GM19438 (cell line): ENCODE measurements at regions not wholly inside any gene's neighbourhood (a gene's known extent, or its start where the extent isn't known, plus 50 kb on each side); places are given as distances from the start of the nearest gene placed in this dataset.
A peak's percentile ranks its signal among the peaks of the same experiment; 100 is the strongest.
"Not testable (repeated sequence)": the region's sequence is repeated elsewhere in the genome, so short reads cannot be mapped to it uniquely, and the experiment has no call there.

Experiments used
- ATAC-seq: cut with Tn5 transposase; IDR thresholded peaks from one replicate; pipeline ENCODE4 v1.9.1; 2021; ENCODE audit warnings: low read depth; ENCODE audit not compliant: unreplicated experiment

DNA sequence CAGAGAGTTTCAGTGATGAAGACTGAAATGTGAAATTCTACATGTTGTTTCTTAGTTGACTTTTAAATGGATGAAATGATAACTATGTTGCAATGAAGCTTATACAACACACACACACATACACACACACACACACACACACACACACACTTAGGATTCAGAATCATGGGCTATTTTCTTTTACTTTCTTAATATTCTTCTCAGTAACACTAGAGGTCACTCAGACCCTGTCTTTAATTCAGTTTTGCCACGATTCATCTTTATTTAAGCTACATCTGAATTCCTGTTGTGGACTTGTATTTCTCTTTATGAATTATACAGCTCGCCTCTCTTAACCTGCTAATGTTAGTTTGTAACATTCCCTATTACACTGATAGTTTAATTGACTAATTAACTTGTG, 109.6 kb upstream of the GOT2 start:
- ATAC-seq = no peak

GRCh38 chr16:58842746-58843145, 108.6 kb upstream of the GOT2 start:
- ATAC-seq = peak; percentile 73

GRCh38 chr16:58842156-58842555, 108.0 kb upstream of the GOT2 start:
- peak; percentile 36 for ATAC-seq

- no peak for ATAC-seq
These were observed 103.8 kb upstream of the GOT2 start for GRCh38 chr16:58837950-58838349.

DNA sequence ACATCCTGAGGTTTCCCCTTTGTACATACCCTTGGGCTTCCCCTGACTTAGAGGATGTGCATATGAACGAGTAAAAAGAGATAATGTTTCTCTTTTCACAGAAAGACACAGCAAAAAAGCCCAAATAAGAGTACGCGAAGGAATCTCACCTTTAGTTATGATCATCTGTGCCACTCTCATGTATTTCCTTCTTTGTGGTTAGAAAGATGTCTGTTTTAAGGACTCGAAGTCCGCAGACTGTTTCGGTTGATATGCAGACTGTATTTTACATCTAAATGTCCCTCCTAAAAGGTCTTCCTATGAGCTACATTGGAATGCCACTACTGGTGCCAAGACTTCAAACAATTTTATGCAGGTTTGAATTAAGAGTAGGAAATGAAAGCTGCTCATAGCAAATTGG, 102.3 kb upstream of the GOT2 start:
- ATAC-seq = no peak

- no peak for ATAC-seq
These were observed 98.3 kb upstream of the GOT2 start for GRCh38 chr16:58832386-58832895.

DNA sequence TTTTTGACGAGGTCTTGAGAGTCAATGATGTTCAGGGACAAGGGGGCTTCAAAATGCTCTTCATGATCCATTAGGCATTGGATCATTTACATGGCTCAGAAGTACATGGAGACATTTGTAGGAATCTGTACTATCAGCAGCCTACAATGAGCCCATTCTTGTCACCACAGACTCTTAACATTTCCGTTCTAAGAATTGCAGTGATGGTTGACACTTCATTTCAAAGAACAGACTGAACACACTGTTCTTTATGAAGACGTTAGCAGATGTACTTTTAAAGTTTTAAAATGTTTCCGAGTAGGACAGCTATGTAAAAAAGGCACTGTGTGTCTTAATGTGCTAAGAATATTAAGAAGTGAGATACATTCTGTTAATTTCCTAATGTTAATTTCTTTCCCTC, 97.3 kb upstream of the GOT2 start:
- no peak for ATAC-seq

DNA sequence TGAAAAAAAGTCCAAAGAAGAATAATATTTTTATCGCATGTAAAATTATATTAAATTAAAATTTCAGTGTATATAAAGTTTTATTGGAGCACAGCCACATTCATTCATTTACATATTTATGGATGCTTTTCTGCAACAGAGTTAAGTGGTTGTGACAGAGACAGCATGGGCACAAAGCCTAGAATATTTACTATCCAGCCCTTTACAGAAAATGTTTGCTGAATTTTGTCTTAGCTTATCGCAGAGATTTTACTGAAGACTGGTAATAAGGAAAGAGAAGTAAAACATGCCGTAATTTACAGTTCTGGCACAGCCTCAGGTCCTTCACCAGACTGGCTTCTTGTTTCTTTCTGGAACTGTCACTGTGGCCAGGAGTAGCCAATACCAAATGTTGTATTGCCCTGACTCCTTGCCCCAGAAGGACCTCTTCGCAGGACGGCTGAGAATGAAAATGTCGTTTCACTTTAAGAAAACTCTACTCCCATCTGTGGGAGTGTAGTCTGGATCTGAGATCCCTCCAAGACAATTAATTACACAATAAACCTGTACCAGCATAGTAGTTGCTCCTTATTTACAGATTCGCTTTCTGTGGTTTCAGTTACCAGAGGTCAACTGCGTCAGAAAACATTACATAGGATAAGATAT, 94.9 kb upstream of the GOT2 start:
- ATAC-seq = no peak

DNA sequence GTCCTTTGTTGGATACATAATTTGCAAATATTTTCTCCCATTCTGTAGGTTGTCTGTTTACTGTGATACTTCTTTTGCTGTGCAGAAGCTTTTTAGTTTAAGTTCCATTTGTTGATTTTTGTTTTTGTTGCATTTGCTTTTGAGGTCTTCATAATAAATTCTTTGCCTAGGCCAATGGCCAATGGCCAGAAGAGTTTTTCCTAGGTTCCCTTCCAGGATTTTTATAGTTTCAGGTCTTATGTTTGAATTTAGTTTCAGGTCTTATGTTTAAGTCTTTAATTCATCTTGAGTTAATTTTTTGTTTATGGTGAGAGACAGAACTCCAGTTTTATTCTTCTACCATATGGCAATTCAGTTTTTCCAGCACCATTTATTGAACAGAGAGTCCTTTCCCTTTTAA, 90.1 kb upstream of the GOT2 start:
- ATAC-seq = no peak

DNA sequence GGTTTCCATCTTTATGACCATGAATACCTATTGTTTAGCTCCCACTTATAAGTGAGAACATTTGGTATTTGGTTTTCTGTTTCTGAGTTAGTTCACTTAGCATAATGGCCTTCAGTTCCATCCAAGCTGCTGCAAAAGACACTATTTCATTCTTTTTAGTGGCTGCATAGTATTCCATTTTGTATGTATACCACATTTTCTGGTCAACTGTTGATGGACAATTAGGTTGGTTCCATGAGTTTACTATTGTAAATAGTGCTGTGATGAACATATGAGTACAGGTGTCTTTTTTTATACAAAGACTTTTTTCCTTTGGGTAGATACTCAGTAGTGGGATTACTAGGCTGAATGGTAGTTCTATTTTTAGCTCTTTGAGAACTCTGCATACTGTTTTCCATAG, 87.8 kb upstream of the GOT2 start:
- no peak for ATAC-seq

GRCh38 chr16:58820411-58820810, 86.3 kb upstream of the GOT2 start:
- no peak for ATAC-seq

- no peak for ATAC-seq
These were observed 81.2 kb upstream of the GOT2 start for GRCh38 chr16:58815181-58815888.

- peak; percentile 69 for ATAC-seq
These were observed 80.3 kb upstream of the GOT2 start for GRCh38 chr16:58814348-58814801.

DNA sequence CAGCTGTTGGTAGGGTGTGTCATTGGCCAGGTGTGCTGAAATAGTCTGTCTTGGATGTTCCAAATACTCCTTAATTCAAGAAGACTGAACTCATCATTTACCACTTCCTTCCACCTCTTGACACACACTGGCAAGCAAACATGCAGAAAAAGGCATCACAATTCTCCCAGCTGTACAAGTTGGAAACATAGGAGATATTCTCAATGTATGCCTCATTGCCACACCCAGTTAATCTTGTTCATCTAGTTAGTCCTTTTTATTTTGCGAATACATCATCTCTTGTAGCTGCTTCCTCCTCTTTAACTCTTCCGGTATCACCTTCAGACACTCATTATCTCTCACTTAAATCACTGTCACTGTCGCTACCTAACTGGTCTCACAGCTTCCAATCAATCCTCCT, 75.1 kb upstream of the GOT2 start:
- no peak for ATAC-seq

- ATAC-seq = no peak
These were observed 73.2 kb upstream of the GOT2 start for GRCh38 chr16:58807276-58807675.

DNA sequence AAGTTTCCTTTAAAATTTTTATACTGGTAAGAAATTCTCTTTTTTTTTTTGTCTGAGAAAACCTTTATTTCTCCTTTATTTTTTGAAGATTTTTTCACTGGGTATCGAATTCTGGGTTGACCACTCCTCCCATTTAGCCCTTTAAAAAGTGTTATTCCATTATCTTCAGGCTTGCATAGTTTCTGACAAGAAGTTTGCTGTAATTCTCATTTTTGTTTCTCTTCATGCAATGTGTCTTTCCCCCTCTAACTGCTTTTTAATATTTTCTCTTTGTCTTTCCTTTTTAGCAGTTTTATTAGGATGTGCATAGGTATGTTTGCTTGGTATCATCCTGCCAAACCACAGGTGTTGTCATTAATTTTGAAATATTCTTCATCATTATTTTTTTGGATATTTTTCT, 67.7 kb upstream of the GOT2 start:
- no peak for ATAC-seq

DNA sequence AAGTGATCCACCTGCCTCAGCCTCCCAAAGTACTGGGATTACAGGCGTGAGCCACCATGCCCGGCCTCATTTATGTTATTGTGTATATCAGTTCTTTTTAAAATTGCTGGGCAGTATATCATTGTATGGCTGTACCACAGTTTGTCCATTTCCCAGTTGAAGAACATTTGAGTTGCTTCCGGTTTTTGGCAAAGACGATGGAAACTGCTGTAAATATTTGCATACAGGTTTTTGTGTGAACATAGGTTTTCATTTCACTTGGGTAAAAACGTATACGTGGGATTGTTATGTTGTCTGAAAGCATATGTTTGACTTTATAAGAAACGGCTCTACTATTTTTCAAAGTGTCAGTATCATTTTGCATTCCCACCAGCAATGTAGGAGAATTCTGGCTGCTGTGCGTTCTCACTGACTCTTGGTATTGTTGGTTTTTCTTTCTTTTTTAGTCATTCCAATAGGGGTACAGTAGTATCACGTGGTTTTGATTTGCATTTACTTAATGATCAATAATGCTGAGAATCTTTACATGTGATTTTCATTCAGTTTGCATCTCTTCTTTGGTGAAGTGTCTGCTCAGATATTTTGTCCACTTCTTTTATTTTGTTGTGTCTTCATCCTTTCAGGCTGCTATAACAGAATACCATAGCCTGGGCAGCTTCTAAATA, 63.2 kb upstream of the GOT2 start:
- no peak for ATAC-seq

- ATAC-seq = no peak
These were observed 59.2 kb upstream of the GOT2 start for GRCh38 chr16:58793366-58793765.

- no peak for ATAC-seq
These were observed 58.1 kb upstream of the GOT2 start for GRCh38 chr16:58792188-58792587.

DNA sequence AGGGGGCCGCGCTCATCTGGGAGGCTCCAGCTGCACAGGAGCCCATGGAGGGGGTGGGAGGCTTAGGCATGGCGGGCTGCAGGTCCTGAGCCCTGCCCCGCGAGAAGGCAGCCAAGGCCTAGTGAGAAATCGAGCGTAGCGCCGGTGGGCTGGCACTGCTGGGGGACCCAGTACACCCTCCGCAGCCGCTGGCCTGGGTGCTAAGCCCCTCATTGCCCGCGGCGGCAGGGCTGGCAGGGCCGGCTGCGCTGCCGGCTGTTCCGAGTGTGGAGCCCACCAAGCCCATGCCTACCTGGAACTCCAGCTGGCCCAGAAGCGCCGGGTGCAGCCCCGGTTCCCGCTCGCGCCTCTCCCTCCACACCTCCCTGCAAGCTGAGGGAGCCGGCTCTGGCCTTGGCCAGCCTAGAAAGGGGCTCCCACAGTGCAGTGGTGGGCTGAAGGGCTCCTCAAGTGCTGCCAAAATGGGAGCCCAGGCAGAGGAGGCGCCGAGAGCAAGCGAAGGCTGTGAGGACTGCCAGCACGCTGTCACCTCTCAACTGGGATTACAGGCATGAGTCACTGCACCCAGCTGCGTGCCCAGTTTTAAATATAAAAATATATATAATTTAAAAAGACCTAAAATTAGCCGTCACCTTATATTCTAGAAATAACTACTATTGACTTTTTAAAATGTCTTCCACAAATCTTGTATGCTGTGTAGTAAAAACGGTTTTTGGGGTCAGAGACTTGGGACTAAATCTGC, 56.9 kb upstream of the GOT2 start:
- ATAC-seq = not testable (repeated sequence)

- ATAC-seq = no peak
These were observed 55.2 kb upstream of the GOT2 start for GRCh38 chr16:58789351-58789750.
